Kidney capillary endothelial cell (primary cell): ENCODE measurements at regions not wholly inside any gene's neighbourhood (a gene's known extent, or its start where the extent isn't known, plus 50 kb on each side); places are given as distances from the start of the nearest gene placed in this dataset.

Experiments
- DNase-seq: peaks from one replicate; pipeline ENCODE4 v3.0.0-alpha.2; 2018; ENCODE audit warnings: low spot score

DNA sequence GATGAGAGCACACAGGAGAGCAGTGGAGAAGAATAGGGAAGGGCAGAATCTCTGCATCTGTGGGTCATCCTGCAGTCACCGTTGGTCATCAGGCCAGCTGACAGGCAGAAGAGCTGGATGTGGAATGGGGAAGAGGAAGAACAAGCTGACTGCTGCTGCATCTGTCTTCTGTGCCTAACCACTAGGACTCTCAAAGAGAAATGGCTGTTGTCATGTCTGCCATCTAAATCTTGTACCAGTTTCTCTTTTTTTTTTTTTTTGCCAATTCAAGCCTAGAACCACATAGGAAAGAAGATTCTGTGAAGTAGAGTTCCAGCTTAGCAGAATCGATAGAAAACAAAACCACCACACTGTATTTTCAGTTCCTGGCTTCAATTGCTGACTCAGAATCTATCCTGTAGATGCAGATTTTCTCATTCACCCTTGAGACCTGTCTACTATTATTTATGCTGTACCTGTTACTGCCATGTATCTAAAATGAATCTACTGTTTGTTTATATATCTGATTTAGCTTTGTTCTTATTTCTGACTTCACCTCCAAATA is 421.9 kb upstream of the PRICKLE1 start:
- no peak for DNase-seq

DNA sequence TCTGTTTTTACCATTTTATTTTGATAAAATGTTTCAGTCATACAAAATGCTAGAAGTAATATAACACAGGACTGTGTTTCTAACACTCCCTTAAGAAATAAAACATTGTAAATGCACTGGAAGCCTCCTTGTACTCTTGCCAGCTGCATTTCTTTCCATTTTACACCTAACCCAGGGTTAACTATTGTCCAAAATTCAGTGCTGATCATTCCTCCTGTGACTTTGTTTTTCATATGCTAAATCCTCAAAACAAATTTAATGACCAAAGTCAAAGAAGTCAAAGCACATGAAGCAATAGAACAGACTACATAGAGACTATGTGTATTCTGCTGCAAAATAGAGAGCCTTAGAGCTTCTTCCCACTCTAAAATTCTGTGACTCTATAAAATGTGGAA is 420.3 kb upstream of the PRICKLE1 start:
- DNase-seq, result no peak

DNA sequence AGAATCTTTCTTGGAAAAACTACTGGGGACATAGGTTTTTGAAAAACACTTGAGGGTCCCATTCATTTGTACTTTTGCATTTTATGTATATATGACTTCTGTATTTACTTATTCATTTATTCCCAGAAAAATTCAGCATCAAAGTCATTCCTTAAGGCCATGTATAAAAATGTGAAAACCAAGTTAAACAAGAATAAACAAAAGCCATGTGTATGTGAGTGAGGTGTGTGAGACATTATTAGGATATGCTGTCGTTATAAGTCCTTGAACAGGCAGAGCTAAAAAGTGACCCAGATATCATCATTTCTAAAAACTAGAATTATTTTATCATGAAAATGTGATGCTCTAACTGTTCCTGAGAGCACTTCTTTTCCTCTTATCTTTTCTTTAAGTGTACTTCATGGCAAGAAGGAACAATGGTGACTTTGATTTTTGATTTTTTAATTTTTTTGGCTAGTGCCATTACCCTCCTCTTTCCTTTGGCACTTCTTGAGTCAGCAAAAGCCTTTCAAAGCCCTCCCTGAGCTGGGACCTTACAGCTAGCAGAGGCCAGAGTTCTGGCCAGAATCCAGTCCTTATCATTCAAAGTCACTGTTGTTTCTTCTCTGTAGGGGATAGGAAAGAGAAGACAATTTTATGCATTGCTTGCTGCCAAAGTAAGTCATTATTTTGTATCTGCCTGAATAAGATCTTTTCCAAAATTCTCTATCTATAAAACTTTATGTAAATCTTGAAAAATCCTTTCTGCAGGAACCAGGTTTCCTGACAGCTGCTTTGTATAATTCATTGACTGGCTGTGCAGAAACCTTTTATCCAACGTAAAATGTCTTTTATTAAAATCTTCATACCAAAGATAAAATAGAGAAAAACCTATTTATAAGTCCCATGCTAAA is 419.7 kb upstream of the PRICKLE1 start:
- no peak for DNase-seq

DNA sequence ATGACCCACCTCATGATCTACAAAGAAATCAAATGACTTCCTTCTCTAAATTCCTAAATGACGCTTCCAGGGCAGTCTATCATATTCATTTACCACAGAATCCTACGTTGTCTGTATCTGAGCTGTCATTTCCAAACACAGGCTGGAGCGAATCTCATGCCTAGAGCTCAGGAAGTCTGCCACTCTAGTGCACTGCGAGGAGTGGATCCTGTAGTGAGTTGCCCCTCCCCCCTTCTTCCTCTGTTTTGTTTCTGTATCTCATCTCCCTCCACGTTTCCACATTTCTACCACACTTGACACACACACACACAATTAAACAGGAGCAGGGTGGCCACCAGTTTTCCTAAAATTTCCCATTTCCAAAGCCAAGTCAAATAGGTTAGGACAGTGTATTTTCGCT is 415.4 kb upstream of the PRICKLE1 start:
- no peak for DNase-seq

DNA sequence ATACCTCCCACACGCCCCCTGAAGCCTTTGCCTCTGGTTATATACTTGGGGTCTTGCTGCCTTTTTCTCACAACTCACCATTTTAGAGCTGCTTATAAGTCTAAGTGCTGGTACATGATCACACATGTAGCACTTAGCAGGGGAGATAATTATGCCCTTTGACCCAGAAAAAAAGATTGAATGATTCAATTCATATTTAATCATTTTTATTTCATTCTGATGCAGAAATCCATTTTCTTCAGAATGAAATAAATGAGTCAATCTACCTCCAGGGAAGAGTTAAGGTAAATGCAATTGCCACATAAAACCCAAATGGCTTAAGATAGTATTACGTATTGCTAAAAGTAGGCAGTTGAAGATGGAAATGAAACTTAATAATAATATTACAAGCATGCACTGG is 414.6 kb upstream of the PRICKLE1 start:
- DNase-seq, result no peak

DNA sequence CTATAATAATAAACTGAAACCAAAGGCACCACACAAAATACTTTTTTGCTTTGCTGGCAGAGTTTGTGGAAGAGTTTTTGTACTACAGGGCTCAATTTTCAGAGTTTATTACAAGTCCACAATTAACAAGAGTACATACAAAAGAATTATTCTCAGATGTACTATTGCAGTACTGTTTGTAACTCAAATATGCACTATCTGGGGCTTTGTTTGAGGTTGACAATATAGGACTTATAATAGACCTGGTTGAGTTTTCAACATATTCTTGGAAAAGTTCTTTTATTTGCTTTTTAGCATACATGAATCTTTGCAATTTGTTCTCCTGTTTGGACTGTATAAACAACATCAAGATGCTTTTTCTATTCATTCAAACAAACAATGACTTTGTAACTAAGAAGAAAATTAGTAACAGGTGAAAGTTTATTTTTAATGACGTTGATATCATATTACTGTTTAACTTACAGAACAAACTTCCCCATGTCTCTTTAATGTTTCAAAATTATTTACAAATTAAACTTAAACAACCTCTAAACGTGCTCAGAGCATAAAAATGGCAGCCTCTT is 407.4 kb upstream of the PRICKLE1 start:
- DNase-seq, result no peak

- DNase-seq, result no peak
These were observed 403.3 kb upstream of the PRICKLE1 start for GRCh38 chr12:42992826-42993225.

DNA sequence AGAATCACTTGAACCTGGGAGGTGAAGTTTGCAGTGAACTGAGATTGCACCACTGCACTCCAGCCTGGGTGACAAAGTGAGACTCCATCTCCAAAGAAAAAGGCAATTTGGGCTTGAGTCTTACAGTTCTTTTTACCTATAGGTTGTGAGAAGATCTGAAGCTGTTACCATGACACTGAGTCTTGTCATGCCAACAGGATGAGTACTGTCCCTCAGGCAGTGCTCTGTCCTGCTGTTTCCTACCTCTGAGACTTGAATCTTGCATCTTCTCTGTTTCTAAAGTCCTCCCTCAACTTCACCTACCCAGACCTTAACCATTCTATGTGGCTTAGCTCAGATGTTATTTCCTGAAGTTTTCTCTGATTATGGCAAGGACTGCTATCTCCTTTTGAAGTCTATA is 400.8 kb upstream of the PRICKLE1 start:
- DNase-seq, result no peak

GRCh38 chr12:42987216-42987650 is 397.7 kb upstream of the PRICKLE1 start:
- DNase-seq, result no peak

DNA sequence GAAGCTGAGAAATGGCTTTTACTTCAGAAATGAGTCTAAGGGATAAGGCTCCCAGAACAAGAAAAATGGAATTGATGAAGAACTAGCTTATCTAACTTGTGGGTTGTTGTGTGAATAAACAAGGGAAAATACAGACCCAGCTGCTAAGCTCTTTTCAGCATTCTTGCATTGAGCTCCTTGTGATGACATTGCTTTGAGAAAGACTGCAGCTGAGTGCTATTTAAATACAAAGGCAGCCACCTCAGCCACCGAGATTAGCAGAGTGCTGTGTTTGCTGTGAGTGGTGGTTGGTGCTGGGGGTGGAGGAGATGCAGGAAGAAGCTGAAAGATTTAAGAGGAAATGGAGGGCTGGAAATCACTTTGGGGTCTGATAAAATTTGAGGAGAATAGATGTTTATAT is 396.0 kb upstream of the PRICKLE1 start:
- DNase-seq, result no peak

DNA sequence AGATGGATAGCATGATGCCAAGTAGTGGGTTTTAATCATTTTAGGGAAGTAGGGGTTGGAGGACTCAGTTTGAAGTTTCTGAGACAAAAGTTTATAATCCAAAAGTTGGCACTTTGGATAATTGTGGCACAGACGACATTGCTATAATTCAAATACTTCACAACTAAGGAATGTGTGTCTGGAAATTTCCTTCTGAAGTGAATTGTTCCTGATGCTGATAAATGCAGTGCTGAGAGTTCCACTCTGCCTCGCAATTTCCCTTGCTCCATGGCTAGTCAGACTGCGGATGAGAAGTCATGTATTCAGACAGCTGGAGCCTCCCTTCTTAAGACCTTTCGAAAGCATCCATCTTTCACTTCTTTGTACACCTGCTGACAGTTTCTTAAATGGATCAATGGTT is 393.3 kb upstream of the PRICKLE1 start:
- no peak for DNase-seq

- no peak for DNase-seq
These were observed 391.8 kb upstream of the PRICKLE1 start for GRCh38 chr12:42981379-42981778.

DNA sequence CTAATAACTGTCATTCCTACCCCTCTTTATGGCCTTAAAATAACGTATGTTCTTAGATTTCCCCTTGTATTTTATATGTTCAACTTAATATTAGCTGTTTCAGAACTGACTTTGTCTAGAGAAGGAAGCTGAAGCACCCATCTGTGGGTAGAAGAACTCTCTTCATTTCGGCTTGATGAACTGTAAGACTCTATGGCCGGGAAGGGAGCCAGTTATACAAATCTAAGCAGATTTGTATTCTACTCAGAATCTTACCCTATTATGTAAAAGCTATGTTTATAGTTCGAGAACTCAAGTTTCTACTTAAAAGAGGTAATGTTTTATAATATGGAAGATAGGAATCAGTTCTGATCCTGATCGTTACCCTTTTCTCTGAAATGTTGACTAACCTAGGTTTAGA is 390.9 kb upstream of the PRICKLE1 start:
- DNase-seq, result no peak

- DNase-seq, result no peak
These were observed 390.2 kb upstream of the PRICKLE1 start for GRCh38 chr12:42979746-42980145.

GRCh38 chr12:42978708-42979107 is 389.2 kb upstream of the PRICKLE1 start:
- no peak for DNase-seq

DNA sequence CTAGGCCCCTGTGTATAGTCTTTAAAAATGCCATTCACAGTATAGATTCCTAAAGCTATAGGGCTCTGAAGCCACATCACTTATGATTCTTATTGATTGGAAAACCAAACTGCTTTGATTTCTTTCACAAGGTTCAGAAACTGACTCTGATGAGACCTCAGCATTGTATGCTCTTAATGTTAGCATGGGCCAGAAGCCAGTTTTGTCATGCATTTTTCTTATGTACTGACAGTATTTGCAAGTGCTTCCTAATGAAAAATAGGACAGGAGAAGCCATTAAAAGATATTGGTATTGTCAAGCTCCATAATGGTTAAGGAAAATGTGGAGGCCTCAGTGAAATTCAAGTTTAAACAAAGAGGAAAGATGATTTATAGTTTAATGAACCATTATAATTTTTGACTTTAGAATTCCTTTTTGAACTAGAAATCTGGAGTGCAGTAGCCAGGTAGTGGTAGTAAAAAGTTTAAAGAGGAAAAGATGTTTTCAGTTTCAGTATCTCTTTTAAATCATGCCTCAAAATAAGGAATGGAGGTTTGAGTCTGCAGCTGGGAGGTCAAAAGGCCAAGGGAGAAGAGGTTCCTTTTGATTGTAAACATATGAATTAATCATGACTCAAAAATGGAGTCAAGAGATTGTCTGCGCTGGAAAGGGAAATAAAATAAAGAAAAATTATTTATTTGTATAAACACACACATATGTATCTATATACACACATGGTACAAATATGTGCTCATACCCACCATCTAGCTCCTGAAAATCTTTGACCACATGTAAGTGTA is 388.1 kb upstream of the PRICKLE1 start:
- DNase-seq, result no peak

DNA sequence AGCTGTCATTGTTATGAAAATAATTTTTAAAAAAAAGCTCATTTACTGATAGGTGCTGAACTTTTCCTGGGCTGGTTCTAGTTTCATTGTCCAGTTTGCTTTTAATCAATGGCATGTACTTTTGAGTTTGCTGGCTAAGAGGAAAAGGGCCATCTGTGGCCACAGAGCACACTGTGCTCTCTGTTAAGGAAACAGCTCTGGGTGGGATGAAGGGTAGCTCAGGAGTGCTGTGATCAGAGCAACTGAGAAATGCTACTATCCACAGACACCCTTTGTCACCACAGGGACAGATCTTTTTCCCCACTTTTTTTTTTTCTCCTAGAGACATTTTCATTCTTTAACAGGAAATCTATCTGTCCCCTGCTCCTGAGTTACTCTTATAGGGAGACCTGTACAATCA is 387.1 kb upstream of the PRICKLE1 start:
- no peak for DNase-seq

DNA sequence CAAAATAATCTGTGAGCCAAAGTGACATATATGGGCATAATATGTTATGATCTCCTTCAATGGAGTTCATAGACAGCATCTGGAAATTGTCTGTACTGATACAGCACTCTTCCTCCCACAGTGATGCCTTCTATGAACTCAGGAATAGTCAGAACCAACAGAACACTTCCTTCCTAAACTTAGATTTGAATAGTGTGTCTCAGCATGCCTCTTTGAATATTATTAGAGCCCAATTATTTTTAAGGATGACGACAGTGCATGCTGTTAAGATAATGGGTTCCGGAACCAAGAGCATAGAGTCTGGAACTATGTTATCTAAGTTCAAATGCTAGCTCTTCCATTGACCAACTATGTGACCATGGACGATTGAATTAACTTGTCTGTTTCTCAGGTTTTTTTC is 386.6 kb upstream of the PRICKLE1 start:
- DNase-seq, result no peak

GRCh38 chr12:42969355-42969754 is 379.8 kb upstream of the PRICKLE1 start:
- no peak for DNase-seq

GRCh38 chr12:42968426-42968825 is 378.9 kb upstream of the PRICKLE1 start:
- DNase-seq, result no peak

DNA sequence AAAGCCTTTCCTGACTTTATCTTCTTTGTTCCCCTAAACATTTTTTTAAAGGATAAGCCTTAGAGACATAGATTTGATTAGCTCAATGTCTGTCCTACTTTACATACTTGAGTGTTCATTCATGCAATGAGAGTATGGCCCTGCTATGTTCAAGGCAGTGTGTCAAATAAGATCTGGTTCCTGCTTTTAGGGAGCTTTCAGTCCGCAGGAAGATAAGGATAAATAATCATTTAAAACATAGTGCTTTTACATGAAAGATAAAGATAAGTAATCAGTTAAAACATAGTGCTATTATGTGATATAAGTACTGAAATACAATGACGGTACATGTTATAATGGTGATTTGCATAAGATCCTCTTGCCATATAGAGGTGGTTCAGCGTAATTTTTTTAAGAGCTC is 378.3 kb upstream of the PRICKLE1 start:
- no peak for DNase-seq

DNA sequence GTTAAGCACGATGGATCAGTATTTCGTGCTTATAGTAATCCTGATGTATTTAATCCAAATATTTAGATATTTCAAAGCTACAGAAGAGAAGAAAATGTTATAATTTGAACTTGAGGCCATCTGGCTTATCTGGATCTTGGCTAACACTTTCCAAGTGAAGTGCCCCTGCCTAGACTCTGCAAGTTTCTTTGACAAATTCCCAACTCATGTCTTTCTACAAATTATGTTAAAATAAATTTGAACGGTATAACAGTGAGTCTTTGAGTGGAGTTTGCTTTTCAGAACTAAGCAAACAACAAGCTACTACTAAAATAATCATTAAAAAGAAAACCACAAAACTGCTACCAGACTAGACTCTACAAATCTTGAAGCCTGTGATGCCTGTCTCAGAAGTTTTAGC is 374.4 kb upstream of the PRICKLE1 start:
- DNase-seq, result no peak

DNA sequence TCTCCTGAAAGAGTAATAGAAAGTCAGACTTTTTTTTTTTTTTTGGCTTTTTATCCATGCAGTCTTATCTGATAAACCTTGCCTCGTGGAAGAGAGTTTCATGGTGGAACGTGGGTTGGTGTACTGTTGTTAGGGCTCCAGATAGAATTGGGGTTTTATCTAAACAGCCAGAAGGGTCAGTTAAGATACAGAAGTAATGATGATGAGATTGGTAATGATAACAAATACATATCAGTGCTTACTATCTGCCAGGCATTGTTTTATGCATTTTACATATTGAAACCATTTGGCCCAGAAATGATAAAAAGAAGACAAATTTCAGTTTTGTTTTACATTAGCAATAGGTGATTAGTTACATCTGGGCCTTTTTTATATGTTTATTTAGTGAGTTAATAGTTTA is 372.8 kb upstream of the PRICKLE1 start:
- DNase-seq, result no peak
